ENCODE measurements at regions not wholly inside any gene's neighbourhood (a gene's known extent, or its start where the extent isn't known, plus 50 kb on each side); places are given as distances from the start of the nearest gene placed in this dataset.

DNA sequence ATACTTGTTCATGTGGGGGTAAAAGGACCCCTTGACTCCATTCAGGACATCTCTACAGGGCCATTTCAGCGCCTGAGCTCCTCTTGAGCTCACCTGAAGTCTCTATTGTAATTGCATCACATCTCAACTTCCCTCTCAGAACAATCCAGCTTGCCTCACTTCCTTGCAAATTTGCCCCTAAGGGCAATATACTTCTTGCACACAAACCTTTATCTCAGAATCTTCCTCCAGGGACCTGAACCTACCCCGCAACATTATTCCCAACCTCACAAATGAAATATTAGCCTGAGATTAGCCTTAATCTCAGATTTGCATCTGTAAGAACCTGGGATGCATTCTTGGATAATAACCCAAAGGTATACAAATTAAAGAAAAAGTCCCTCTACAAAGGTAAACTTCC lies 159.2 kb downstream of the DRD1 start:
- H3K4me3 ChIP-seq (ENCODE audit: low read length in 2 of 2): no peak overlapping the region
- H3K27me3 ChIP-seq (ENCODE audit: control insufficient read depth in 2 of 2, insufficient read depth in 1 of 2, low read length in 1 of 2): no peaks in the 10 kb centered on the region
- no peak for DNase-seq (ENCODE audit: low read depth in 6 of 9, low spot score in 9 of 9)
- no peaks in the 10 kb centered on the region for H3K36me3 ChIP-seq (ENCODE audit: control insufficient read depth in 2 of 2, insufficient read depth in 2 of 2, low read length in 1 of 2)
- 85% methylated on average over 2 of the region's 2 CpGs for WGBS
- H3K4me1 ChIP-seq (ENCODE audit: control insufficient read depth in 2 of 2, insufficient read depth in 2 of 2, low read length in 2 of 2): no peaks in the 10 kb centered on the region
- no peak overlapping the region for H3K27ac ChIP-seq (ENCODE audit: low read depth in 1 of 2, low read length in 1 of 2)
- H3K9me3 ChIP-seq (ENCODE audit: control insufficient read depth in 2 of 2, insufficient read depth in 1 of 2, low read length in 1 of 2): no peaks in the 10 kb centered on the region

DNA sequence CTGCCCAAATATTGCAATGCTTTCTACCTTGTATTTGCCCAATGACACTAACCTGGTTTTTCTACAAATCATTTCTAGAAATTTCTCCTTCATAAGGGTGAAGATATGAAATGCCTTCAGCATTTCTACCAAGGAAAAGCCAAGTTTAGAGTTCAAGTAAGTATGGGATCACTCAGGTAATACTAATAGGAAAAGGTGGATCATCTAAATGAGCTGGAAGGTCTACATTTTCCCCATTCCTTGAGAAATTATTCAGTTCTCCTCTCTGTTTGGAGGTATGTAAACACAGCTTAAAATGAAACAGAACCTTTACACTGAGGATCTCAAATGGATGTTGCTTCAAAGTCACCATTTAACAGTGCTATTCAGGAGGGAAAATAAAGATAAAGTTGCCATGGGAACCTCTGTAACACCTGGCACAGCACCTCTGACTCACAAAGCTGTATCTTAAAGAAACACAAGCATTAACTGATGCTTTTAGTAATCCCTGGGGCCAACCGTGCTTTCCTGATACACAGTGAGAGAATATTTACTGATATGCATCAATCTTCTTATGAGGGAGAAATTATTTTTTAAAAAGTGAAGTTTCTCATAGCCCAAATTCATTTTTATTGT lies 161.3 kb downstream of the DRD1 start:
- 76% methylated on average over 1 of the region's 1 CpG for WGBS
- Histone ChIP-seq H3K27me3 (ENCODE audit: control insufficient read depth in 2 of 2, insufficient read depth in 1 of 2, low read length in 1 of 2) (no peaks in the 10 kb centered on the region), H3K4me3 (ENCODE audit: low read length in 2 of 2) (no peak overlapping the region), H3K4me1 (ENCODE audit: control insufficient read depth in 2 of 2, insufficient read depth in 2 of 2, low read length in 2 of 2) (no peaks in the 10 kb centered on the region), H3K9me3 (ENCODE audit: control insufficient read depth in 2 of 2, insufficient read depth in 1 of 2, low read length in 1 of 2) (no peaks in the 10 kb centered on the region), H3K27ac (ENCODE audit: low read depth in 1 of 2, low read length in 1 of 2) (no peak overlapping the region), H3K36me3 (ENCODE audit: control insufficient read depth in 2 of 2, insufficient read depth in 2 of 2, low read length in 1 of 2) (no peaks in the 10 kb centered on the region)
- DNase-seq (ENCODE audit: low read depth in 6 of 9, low spot score in 9 of 9): no peak

DNA sequence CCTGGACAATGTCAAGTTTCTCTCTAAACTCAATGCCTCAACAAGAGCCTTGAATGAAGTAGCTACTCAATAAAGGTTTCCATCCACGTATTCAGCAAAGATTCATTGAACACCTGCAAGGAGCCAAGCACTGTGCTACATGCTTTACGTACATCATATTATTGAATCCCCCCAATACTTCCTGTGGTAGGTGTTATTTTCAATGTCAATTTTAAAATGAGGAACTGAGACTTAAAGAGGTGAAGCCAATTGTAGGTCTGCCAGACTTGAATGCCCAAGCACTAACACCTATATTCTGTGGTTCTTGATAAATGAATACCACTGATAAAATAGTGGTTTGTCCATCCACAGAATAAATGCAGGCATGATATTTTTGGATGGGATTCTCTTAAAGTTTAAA lies 162.3 kb downstream of the DRD1 start:
- Histone ChIP-seq H3K27me3 (ENCODE audit: control insufficient read depth in 2 of 2, insufficient read depth in 1 of 2, low read length in 1 of 2) (no peaks in the 10 kb centered on the region), H3K27ac (ENCODE audit: low read depth in 1 of 2, low read length in 1 of 2) (no peak overlapping the region), H3K9me3 (ENCODE audit: control insufficient read depth in 2 of 2, insufficient read depth in 1 of 2, low read length in 1 of 2) (no peaks in the 10 kb centered on the region), H3K36me3 (ENCODE audit: control insufficient read depth in 2 of 2, insufficient read depth in 2 of 2, low read length in 1 of 2) (no peaks in the 10 kb centered on the region), H3K4me3 (ENCODE audit: low read length in 2 of 2) (no peak overlapping the region), H3K4me1 (ENCODE audit: control insufficient read depth in 2 of 2, insufficient read depth in 2 of 2, low read length in 2 of 2) (no peaks in the 10 kb centered on the region)
- WGBS: 54% methylated on average over 2 of the region's 2 CpGs
- DNase-seq (ENCODE audit: low read depth in 6 of 9, low spot score in 9 of 9): no peak

GRCh38 chr5:175281257-175281656 lies 162.7 kb downstream of the DRD1 start:
- Histone ChIP-seq H3K27ac (ENCODE audit: low read depth in 1 of 2, low read length in 1 of 2) (no peak overlapping the region), H3K4me1 (ENCODE audit: control insufficient read depth in 2 of 2, insufficient read depth in 2 of 2, low read length in 2 of 2) (no peaks in the 10 kb centered on the region), H3K36me3 (ENCODE audit: control insufficient read depth in 2 of 2, insufficient read depth in 2 of 2, low read length in 1 of 2) (no peaks in the 10 kb centered on the region), H3K9me3 (ENCODE audit: control insufficient read depth in 2 of 2, insufficient read depth in 1 of 2, low read length in 1 of 2) (no peaks in the 10 kb centered on the region), H3K27me3 (ENCODE audit: control insufficient read depth in 2 of 2, insufficient read depth in 1 of 2, low read length in 1 of 2) (no peaks in the 10 kb centered on the region), H3K4me3 (ENCODE audit: low read length in 2 of 2) (no peak overlapping the region)
- DNase-seq (ENCODE audit: low read depth in 6 of 9, low spot score in 9 of 9): no peak
- 90% methylated on average over 4 of the region's 4 CpGs for WGBS

GRCh38 chr5:175279506-175279905 lies 164.5 kb downstream of the DRD1 start:
- no peaks in the 10 kb centered on the region for H3K27me3 ChIP-seq (ENCODE audit: control insufficient read depth in 2 of 2, insufficient read depth in 1 of 2, low read length in 1 of 2)
- no peaks in the 10 kb centered on the region for H3K36me3 ChIP-seq (ENCODE audit: control insufficient read depth in 2 of 2, insufficient read depth in 2 of 2, low read length in 1 of 2)
- H3K4me3 ChIP-seq (ENCODE audit: low read length in 2 of 2): no peak overlapping the region
- H3K9me3 ChIP-seq (ENCODE audit: control insufficient read depth in 2 of 2, insufficient read depth in 1 of 2, low read length in 1 of 2): no peaks in the 10 kb centered on the region
- WGBS: 73% methylated on average over 3 of the region's 3 CpGs
- no peaks in the 10 kb centered on the region for H3K4me1 ChIP-seq (ENCODE audit: control insufficient read depth in 2 of 2, insufficient read depth in 2 of 2, low read length in 2 of 2)
- DNase-seq (ENCODE audit: low read depth in 6 of 9, low spot score in 9 of 9): no peak
- H3K27ac ChIP-seq (ENCODE audit: low read depth in 1 of 2, low read length in 1 of 2): no peak overlapping the region

DNA sequence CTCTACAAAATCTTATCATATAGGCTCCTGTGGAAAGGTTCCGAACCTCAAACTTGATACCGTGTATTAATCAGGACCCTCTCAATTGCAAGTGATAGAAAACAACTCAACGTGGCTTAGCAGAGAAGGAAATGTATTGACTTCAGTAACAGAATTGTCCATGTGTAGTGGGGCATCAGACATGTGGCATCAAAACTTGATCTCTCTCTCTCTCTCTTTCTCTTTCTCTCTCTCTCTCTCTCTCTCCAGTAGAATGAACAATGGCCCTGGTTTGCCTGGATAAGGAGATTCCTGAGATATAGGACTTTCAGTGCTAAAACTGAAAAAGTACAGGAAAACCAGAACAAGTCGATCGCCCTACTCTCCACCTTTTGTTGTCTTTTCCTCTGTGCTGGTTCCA lies 168.2 kb downstream of the DRD1 start:
- DNase-seq (ENCODE audit: low read depth in 6 of 9, low spot score in 9 of 9): no peak
- no peak overlapping the region for H3K27ac ChIP-seq (ENCODE audit: low read depth in 1 of 2, low read length in 1 of 2)
- H3K9me3 ChIP-seq (ENCODE audit: control insufficient read depth in 2 of 2, insufficient read depth in 1 of 2, low read length in 1 of 2): no peaks in the 10 kb centered on the region
- H3K36me3 ChIP-seq (ENCODE audit: control insufficient read depth in 2 of 2, insufficient read depth in 2 of 2, low read length in 1 of 2): no peaks in the 10 kb centered on the region
- 89% methylated on average over 5 of the region's 5 CpGs for WGBS
- H3K27me3 ChIP-seq (ENCODE audit: control insufficient read depth in 2 of 2, insufficient read depth in 1 of 2, low read length in 1 of 2): no peaks in the 10 kb centered on the region
- no peaks in the 10 kb centered on the region for H3K4me1 ChIP-seq (ENCODE audit: control insufficient read depth in 2 of 2, insufficient read depth in 2 of 2, low read length in 2 of 2)
- no peak overlapping the region for H3K4me3 ChIP-seq (ENCODE audit: low read length in 2 of 2)

DNA sequence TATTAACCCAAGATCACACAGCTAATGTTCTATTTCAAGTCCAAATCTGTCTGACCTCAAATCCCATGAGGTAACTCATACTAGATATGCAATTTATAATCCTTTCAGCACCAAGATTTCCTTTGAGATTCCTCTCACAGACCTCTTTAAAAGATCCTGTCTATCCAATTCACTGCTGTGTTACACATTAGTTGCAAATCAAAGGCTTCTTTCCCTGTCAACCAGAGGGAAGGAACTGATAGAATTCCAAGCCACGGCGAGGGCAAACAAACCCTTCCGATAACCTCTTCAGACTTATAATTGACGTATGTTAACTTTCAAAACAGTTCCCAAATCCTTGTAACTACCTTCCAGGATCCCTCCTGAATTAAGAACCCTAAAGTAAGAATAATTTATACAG lies 168.9 kb downstream of the DRD1 start:
- H3K9me3 ChIP-seq (ENCODE audit: control insufficient read depth in 2 of 2, insufficient read depth in 1 of 2, low read length in 1 of 2): no peaks in the 10 kb centered on the region
- H3K27me3 ChIP-seq (ENCODE audit: control insufficient read depth in 2 of 2, insufficient read depth in 1 of 2, low read length in 1 of 2): no peaks in the 10 kb centered on the region
- H3K4me1 ChIP-seq (ENCODE audit: control insufficient read depth in 2 of 2, insufficient read depth in 2 of 2, low read length in 2 of 2): no peaks in the 10 kb centered on the region
- H3K27ac ChIP-seq (ENCODE audit: low read depth in 1 of 2, low read length in 1 of 2): no peak overlapping the region
- WGBS: 86% methylated on average over 4 of the region's 4 CpGs
- no peak for DNase-seq (ENCODE audit: low read depth in 6 of 9, low spot score in 9 of 9)
- H3K36me3 ChIP-seq (ENCODE audit: control insufficient read depth in 2 of 2, insufficient read depth in 2 of 2, low read length in 1 of 2): no peaks in the 10 kb centered on the region
- H3K4me3 ChIP-seq (ENCODE audit: low read length in 2 of 2): no peak overlapping the region

DNA sequence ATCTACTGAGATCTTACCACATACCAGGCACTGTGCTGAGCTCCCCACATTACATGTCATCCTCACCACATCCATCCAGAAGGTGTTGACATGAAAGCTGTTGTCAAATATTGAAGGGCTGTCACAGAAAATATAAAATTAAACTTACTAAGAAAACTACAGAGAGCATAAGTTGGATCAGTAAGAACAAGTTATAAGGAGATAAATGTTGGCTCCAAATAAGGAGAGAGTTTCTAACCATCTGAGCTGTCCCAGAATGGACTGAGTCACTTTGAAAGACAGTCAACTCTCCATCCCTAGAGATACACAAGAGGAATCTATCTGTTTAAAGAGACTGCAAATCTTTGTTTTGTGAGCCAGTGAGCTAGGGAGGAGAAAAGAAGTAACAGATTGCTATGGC lies 169.8 kb downstream of the DRD1 start:
- DNase-seq (ENCODE audit: low read depth in 6 of 9, low spot score in 9 of 9): no peak
- Histone ChIP-seq H3K27me3 (ENCODE audit: control insufficient read depth in 2 of 2, insufficient read depth in 1 of 2, low read length in 1 of 2) (no peaks in the 10 kb centered on the region), H3K36me3 (ENCODE audit: control insufficient read depth in 2 of 2, insufficient read depth in 2 of 2, low read length in 1 of 2) (no peaks in the 10 kb centered on the region), H3K27ac (ENCODE audit: low read depth in 1 of 2, low read length in 1 of 2) (no peak overlapping the region), H3K9me3 (ENCODE audit: control insufficient read depth in 2 of 2, insufficient read depth in 1 of 2, low read length in 1 of 2) (no peaks in the 10 kb centered on the region), H3K4me1 (ENCODE audit: control insufficient read depth in 2 of 2, insufficient read depth in 2 of 2, low read length in 2 of 2) (no peaks in the 10 kb centered on the region), H3K4me3 (ENCODE audit: low read length in 2 of 2) (no peak overlapping the region)

GRCh38 chr5:175264406-175264805 lies 179.6 kb downstream of the DRD1 start:
- 53% methylated on average over 2 of the region's 2 CpGs for WGBS
- Histone ChIP-seq H3K9me3 (ENCODE audit: control insufficient read depth in 2 of 2, insufficient read depth in 1 of 2, low read length in 1 of 2) (no peaks in the 10 kb centered on the region), H3K4me1 (ENCODE audit: control insufficient read depth in 2 of 2, insufficient read depth in 2 of 2, low read length in 2 of 2) (no peaks in the 10 kb centered on the region), H3K36me3 (ENCODE audit: control insufficient read depth in 2 of 2, insufficient read depth in 2 of 2, low read length in 1 of 2) (no peaks in the 10 kb centered on the region), H3K27me3 (ENCODE audit: control insufficient read depth in 2 of 2, insufficient read depth in 1 of 2, low read length in 1 of 2) (no peaks in the 10 kb centered on the region), H3K27ac (ENCODE audit: low read depth in 1 of 2, low read length in 1 of 2) (no peak overlapping the region), H3K4me3 (ENCODE audit: low read length in 2 of 2) (no peak overlapping the region)
- no peak for DNase-seq (ENCODE audit: low read depth in 6 of 9, low spot score in 9 of 9)

GRCh38 chr5:175263776-175264175 lies 180.2 kb downstream of the DRD1 start:
- no peak overlapping the region for H3K27ac ChIP-seq (ENCODE audit: low read depth in 1 of 2, low read length in 1 of 2)
- H3K36me3 ChIP-seq (ENCODE audit: control insufficient read depth in 2 of 2, insufficient read depth in 2 of 2, low read length in 1 of 2): no peaks in the 10 kb centered on the region
- no peak overlapping the region for H3K4me3 ChIP-seq (ENCODE audit: low read length in 2 of 2)
- no peaks in the 10 kb centered on the region for H3K4me1 ChIP-seq (ENCODE audit: control insufficient read depth in 2 of 2, insufficient read depth in 2 of 2, low read length in 2 of 2)
- no peaks in the 10 kb centered on the region for H3K9me3 ChIP-seq (ENCODE audit: control insufficient read depth in 2 of 2, insufficient read depth in 1 of 2, low read length in 1 of 2)
- no peaks in the 10 kb centered on the region for H3K27me3 ChIP-seq (ENCODE audit: control insufficient read depth in 2 of 2, insufficient read depth in 1 of 2, low read length in 1 of 2)
- DNase-seq (ENCODE audit: low read depth in 6 of 9, low spot score in 9 of 9): no peak
- WGBS: 92% methylated on average over 3 of the region's 3 CpGs
